Amniotic epithelial cell (primary cell): ENCODE measurements at regions not wholly inside any gene's neighbourhood (a gene's known extent, or its start where the extent isn't known, plus 50 kb on each side); places are given as distances from the start of the nearest gene placed in this dataset.

Experiments used
- DNase-seq: peaks from one replicate; pipeline ENCODE4 v3.0.0-alpha.2; 2010; ENCODE audit warnings: low read depth

- no peak for DNase-seq
These were observed 152.7 kb upstream of the SOX11 start for GRCh38 chr2:5539282-5540165.

- DNase-seq: no peak
These were observed 151.3 kb upstream of the SOX11 start for GRCh38 chr2:5540856-5541255.

GRCh38 chr2:5544205-5544786 is 147.9 kb upstream of the SOX11 start:
- no peak for DNase-seq

- DNase-seq: no peak
These were observed 146.0 kb upstream of the SOX11 start for GRCh38 chr2:5546181-5546580.

- DNase-seq: no peak
These were observed 143.0 kb upstream of the SOX11 start for GRCh38 chr2:5548991-5549715.

GRCh38 chr2:5549771-5550170 is 142.4 kb upstream of the SOX11 start:
- no peak for DNase-seq

- no peak for DNase-seq
These were observed 136.5 kb upstream of the SOX11 start for GRCh38 chr2:5555636-5556035.

GRCh38 chr2:5561006-5561405 is 131.2 kb upstream of the SOX11 start:
- DNase-seq: no peak

GRCh38 chr2:5562426-5562825 is 129.8 kb upstream of the SOX11 start:
- no peak for DNase-seq

- DNase-seq: no peak
These were observed 129.3 kb upstream of the SOX11 start for GRCh38 chr2:5562865-5563264.

GRCh38 chr2:5563411-5563810 is 128.8 kb upstream of the SOX11 start:
- DNase-seq: no peak

GRCh38 chr2:5569256-5569655 is 122.9 kb upstream of the SOX11 start:
- no peak for DNase-seq

- no peak for DNase-seq
These were observed 116.2 kb upstream of the SOX11 start for GRCh38 chr2:5576015-5576414.

- no peak for DNase-seq
These were observed 104.4 kb upstream of the SOX11 start for GRCh38 chr2:5587766-5588165.

- no peak for DNase-seq
These were observed 103.6 kb upstream of the SOX11 start for GRCh38 chr2:5588601-5589000.

- no peak for DNase-seq
These were observed 103.0 kb upstream of the SOX11 start for GRCh38 chr2:5589183-5589582.

- no peak for DNase-seq
These were observed 101.3 kb upstream of the SOX11 start for GRCh38 chr2:5590886-5591285.

GRCh38 chr2:5592916-5593315 is 99.3 kb upstream of the SOX11 start:
- DNase-seq: no peak

- no peak for DNase-seq
These were observed 97.9 kb upstream of the SOX11 start for GRCh38 chr2:5594249-5594695.

- DNase-seq: no peak
These were observed 95.3 kb upstream of the SOX11 start for GRCh38 chr2:5596868-5597267.

GRCh38 chr2:5598156-5598555 is 94.0 kb upstream of the SOX11 start:
- DNase-seq: no peak

- DNase-seq: no peak
These were observed 83.0 kb upstream of the SOX11 start for GRCh38 chr2:5609201-5609600.

GRCh38 chr2:5612666-5613065 is 79.5 kb upstream of the SOX11 start:
- DNase-seq: no peak
